ENCODE measurements at regions not wholly inside any gene's neighbourhood (a gene's known extent, or its start where the extent isn't known, plus 50 kb on each side); places are given as distances from the start of the nearest gene placed in this dataset.

DNA sequence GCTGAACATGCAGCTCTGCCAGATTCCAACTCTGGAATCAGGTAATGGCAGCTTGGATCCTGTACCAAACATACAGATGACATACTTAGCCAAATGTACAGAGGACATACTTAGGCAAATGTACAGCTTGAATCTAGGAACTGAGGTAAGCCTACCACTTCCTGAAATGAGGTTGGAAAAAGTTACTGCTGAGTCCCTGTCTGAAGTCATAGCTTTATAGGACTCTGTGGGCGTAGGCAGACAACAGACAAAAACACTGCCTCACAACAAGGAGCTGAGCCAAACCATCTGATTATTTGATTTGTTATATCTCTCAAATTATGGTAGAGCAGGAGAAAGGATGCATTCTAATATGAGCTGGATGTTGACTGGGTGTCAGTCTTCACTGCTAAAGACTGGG, 290.2 kb upstream of the TCF4 start:
- 0% methylated on average over 1 of the region's 1 CpG for WGBS (ENCODE audit: insufficient coverage, insufficient replicate concordance, low lambda C conversion rate, missing lambda C conversion rate)
- H3K9me3 ChIP-seq (replicated peaks; ENCODE audit: control insufficient read depth, insufficient read depth, low read length): no peaks in the 10 kb centered on the region
- in situ Hi-C loops (cut with MboI): no loop called here
- ChIA-PET POLR2A (no interaction called here), CTCF (no interaction called here), SMC1A (ENCODE audit: uncharacterized antibody, unreplicated experiment) (interaction anchor here (0.9 to 1.1 kb wide), 2 partner anchors 22 to 30 kb away, joined by 3 read pairs; no protein-coding TSS in a partner anchor), RAD21 (ENCODE audit: unreplicated experiment) (no interaction called here)
- DNase-seq (ENCODE audit: low read depth, low spot score) (no peak), ATAC-seq (no peak), FAIRE-seq (no peak)
- no peak overlapping the region for H3K27ac ChIP-seq (ENCODE audit: control insufficient read depth, insufficient read depth)
- BruUV-seq (replicated peaks): no TSS peak
- H3K4me2 ChIP-seq (ENCODE audit: control insufficient read depth, insufficient read depth): no peak overlapping the region
- H3K4me3 ChIP-seq: no peak overlapping the region
- H2AFZ ChIP-seq (ENCODE audit: control insufficient read depth, low read depth, low read length): no peak overlapping the region
- H3K27me3 ChIP-seq (replicated peaks in 1 of 2; ENCODE audit: control insufficient read depth in 2 of 2, insufficient read depth in 2 of 2, low read length in 1 of 2): no peaks in the 10 kb centered on the region
- H3K9ac ChIP-seq (ENCODE audit: control insufficient read depth, insufficient read depth, low read length): no peak overlapping the region
- intact Hi-C loops (cut with micrococcal nuclease; ENCODE audit: unreplicated experiment): no loop called here
- no peaks in the 10 kb centered on the region for H3K79me2 ChIP-seq (ENCODE audit: control insufficient read depth, insufficient read depth, low read length)
- no peaks in the 10 kb centered on the region for H3K36me3 ChIP-seq (ENCODE audit: control insufficient read depth in 2 of 2, insufficient read depth in 2 of 2, low read length in 1 of 2)
- H4K20me1 ChIP-seq (ENCODE audit: control insufficient read depth, insufficient read depth): no peaks in the 10 kb centered on the region
- TF ChIP-seq SMC3 (IDR thresholded peaks at IDR 0.05; ENCODE audit: borderline replicate concordance, low read length) (no peak), RUNX3 (IDR thresholded peaks at IDR 0.05; ENCODE audit: low read length) (peak; percentile 51; the same call in 1 of the 2 replicates)
- H3K4me1 ChIP-seq (ENCODE audit: control insufficient read depth, insufficient read depth, low read length): no peaks in the 10 kb centered on the region

DNA sequence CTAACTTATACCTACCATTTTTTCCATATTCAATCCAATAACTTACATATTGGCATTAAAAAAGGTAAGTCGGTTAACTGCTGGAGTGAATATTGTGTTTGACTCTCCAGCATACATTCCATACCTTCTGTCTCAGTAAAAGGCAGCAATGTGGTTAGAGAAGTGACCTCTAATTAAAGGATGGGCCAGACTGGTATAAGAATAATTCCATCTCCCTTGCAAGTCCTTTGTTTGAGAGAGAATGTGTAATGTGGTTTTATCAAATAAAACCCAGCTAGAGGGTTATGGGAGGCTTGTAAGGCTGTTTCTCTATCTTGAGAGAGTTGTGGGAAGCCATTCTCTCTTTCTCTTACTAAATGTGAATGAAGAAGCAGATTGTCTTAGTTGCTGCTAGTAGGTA, 289.3 kb upstream of the TCF4 start:
- CTCF ChIA-PET: no interaction called here
- H3K27ac ChIP-seq (ENCODE audit: control insufficient read depth, insufficient read depth): no peak overlapping the region
- DNase-seq (ENCODE audit: low read depth, low spot score): no peak
- TF ChIP-seq YY1 (IDR thresholded peaks at IDR 0.05; ENCODE audit: low read depth, low read length): no peak
- no peak for TF ChIP-seq TCF7 (IDR thresholded peaks at IDR 0.05; ENCODE audit: borderline replicate concordance)
- TF ChIP-seq BMI1 (IDR thresholded peaks at IDR 0.05; ENCODE audit: borderline replicate concordance): no peak
- TF ChIP-seq, protein P1, sequence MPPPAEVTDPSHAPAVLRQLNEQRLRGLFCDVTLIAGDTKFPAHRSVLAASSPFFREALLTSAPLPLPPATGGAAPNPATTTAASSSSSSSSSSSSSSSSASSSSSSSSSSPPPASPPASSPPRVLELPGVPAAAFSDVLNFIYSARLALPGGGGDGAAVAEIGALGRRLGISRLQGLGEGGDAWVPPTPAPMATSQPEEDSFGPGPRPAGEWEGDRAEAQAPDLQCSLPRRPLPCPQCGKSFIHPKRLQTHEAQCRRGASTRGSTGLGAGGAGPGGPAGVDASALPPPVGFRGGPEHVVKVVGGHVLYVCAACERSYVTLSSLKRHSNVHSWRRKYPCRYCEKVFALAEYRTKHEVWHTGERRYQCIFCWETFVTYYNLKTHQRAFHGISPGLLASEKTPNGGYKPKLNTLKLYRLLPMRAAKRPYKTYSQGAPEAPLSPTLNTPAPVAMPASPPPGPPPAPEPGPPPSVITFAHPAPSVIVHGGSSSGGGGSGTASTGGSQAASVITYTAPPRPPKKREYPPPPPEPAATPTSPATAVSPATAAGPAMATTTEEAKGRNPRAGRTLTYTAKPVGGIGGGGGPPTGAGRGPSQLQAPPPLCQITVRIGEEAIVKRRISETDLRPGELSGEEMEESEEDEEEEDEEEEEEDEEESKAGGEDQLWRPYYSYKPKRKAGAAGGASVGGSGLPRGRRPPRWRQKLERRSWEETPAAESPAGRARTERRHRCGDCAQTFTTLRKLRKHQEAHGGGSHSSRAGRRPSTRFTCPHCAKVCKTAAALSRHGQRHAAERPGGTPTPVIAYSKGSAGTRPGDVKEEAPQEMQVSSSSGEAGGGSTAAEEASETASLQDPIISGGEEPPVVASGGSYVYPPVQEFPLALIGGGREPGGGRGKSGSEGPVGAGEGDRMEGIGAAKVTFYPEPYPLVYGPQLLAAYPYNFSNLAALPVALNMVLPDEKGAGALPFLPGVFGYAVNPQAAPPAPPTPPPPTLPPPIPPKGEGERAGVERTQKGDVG (CRISPR knock-in tag; IDR thresholded peaks at IDR 0.05): no peak
- TF ChIP-seq MXI1 (IDR thresholded peaks at IDR 0.05; ENCODE audit: low read depth, low read length): no peak
- no peak for TF ChIP-seq BRCA1 (IDR thresholded peaks at IDR 0.05; ENCODE audit: low read depth, low read length)
- TF ChIP-seq, protein P2, sequence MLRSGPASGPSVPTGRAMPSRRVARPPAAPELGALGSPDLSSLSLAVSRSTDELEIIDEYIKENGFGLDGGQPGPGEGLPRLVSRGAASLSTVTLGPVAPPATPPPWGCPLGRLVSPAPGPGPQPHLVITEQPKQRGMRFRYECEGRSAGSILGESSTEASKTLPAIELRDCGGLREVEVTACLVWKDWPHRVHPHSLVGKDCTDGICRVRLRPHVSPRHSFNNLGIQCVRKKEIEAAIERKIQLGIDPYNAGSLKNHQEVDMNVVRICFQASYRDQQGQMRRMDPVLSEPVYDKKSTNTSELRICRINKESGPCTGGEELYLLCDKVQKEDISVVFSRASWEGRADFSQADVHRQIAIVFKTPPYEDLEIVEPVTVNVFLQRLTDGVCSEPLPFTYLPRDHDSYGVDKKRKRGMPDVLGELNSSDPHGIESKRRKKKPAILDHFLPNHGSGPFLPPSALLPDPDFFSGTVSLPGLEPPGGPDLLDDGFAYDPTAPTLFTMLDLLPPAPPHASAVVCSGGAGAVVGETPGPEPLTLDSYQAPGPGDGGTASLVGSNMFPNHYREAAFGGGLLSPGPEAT (IDR thresholded peaks at IDR 0.05; ENCODE audit: low read depth): no peak
- no peak for TF ChIP-seq NFXL1 (IDR thresholded peaks at IDR 0.05; ENCODE audit: borderline replicate concordance)
- H3K4me1 ChIP-seq (ENCODE audit: control insufficient read depth, insufficient read depth, low read length): no peaks in the 10 kb centered on the region
- POLR2A ChIA-PET: no interaction called here
- no peak overlapping the region for H2AFZ ChIP-seq (ENCODE audit: control insufficient read depth, low read depth, low read length)
- no peaks in the 10 kb centered on the region for H4K20me1 ChIP-seq (ENCODE audit: control insufficient read depth, insufficient read depth)
- H3K27me3 ChIP-seq (replicated peaks in 1 of 2; ENCODE audit: control insufficient read depth in 2 of 2, insufficient read depth in 2 of 2, low read length in 1 of 2): no peaks in the 10 kb centered on the region
- intact Hi-C loops (cut with micrococcal nuclease; ENCODE audit: unreplicated experiment): no loop called here
- in situ Hi-C loops (cut with MboI): no loop called here
- no peaks in the 10 kb centered on the region for H3K9me3 ChIP-seq (replicated peaks; ENCODE audit: control insufficient read depth, insufficient read depth, low read length)
- FAIRE-seq: no peak
- H3K36me3 ChIP-seq (ENCODE audit: control insufficient read depth in 2 of 2, insufficient read depth in 2 of 2, low read length in 1 of 2): no peaks in the 10 kb centered on the region
- RAD21 ChIA-PET (ENCODE audit: unreplicated experiment): no interaction called here
- H3K4me2 ChIP-seq (ENCODE audit: control insufficient read depth, insufficient read depth): no peak overlapping the region
- H3K79me2 ChIP-seq (ENCODE audit: control insufficient read depth, insufficient read depth, low read length): no peaks in the 10 kb centered on the region
- WGBS (ENCODE audit: insufficient coverage, insufficient replicate concordance, low lambda C conversion rate, missing lambda C conversion rate): 32% methylated on average over 1 of the region's 1 CpG
- no peak overlapping the region for H3K4me3 ChIP-seq
- no peak for ATAC-seq
- BruUV-seq (replicated peaks): no TSS peak
- SMC1A ChIA-PET (ENCODE audit: uncharacterized antibody, unreplicated experiment): no interaction called here
- H3K9ac ChIP-seq (ENCODE audit: control insufficient read depth, insufficient read depth, low read length): no peak overlapping the region
